Neutrophil (primary cell): ENCODE measurements at regions not wholly inside any gene's neighbourhood (a gene's known extent, or its start where the extent isn't known, plus 50 kb on each side); places are given as distances from the start of the nearest gene placed in this dataset.

Experiments used
- H3K27ac ChIP-seq: fragments of 200-600 bp; sonication (generic); 2 replicates; pipeline ENCODE4 v1.5.1; 2016; ENCODE audit warnings: mild to moderate bottlenecking, moderate library complexity
- H3K27me3 ChIP-seq: fragments of 200-600 bp; sonication (generic); 2 replicates; pipeline ENCODE4 v1.6.0; 2016; ENCODE audit warnings: mild to moderate bottlenecking
- H3K36me3 ChIP-seq: fragments of 200-600 bp; sonication (generic); 2 replicates; pipeline ENCODE4 v1.5.1; 2017
- H3K4me1 ChIP-seq, 2 experiments: fragments of 200-600 bp in 1 of 2; sonication (generic) in 1 of 2; 1 replicate in 1 of 2; 2 replicates in 1 of 2; pipeline versions ENCODE4 v1.5.1 to v1.6.1; 2013 to 2016; ENCODE audit warnings: low read depth in 1 of 2, low read length in 1 of 2, mild to moderate bottlenecking in 1 of 2, moderate library complexity in 1 of 2; ENCODE audit not compliant: control insufficient read depth in 1 of 2, insufficient read depth in 1 of 2
- H3K4me3 ChIP-seq, 2 experiments: fragments of 200-600 bp in 1 of 2; sonication (generic) in 1 of 2; 1 replicate in 1 of 2; 2 replicates in 1 of 2; pipeline ENCODE4 v1.5.1; 2013 to 2016; ENCODE audit warnings: low read depth in 1 of 2, low read length in 1 of 2, mild to moderate bottlenecking in 1 of 2, moderate library complexity in 1 of 2
- H3K9me3 ChIP-seq: fragments of 200-600 bp; sonication (generic); 2 replicates; pipeline ENCODE4 v1.5.1; 2016
- CTCF ChIP-seq: fragments of 200-600 bp; sonication (generic); IDR thresholded peaks from 2 replicates; pipeline ENCODE4 v1.5.1; 2016; ENCODE audit warnings: antibody characterized with exemption

GRCh38 chr6:167766986-167767714 lies 59.6 kb upstream of the AFDN start:
- Histone ChIP-seq H3K27me3 (no peaks in the 10 kb centered on the region), H3K9me3 (no peaks in the 10 kb centered on the region), H3K4me3 (no peak overlapping the region), H3K36me3 (no peaks in the 10 kb centered on the region), H3K27ac (no peak overlapping the region), H3K4me1 (no peaks in the 10 kb centered on the region)
- TF ChIP-seq CTCF: no peak

GRCh38 chr6:167767715-167768107 lies 59.0 kb upstream of the AFDN start:
- Histone ChIP-seq H3K9me3 (no peaks in the 10 kb centered on the region), H3K4me3 (no peak overlapping the region)
- no peak for TF ChIP-seq CTCF

GRCh38 chr6:167768471-167769215 lies 58.1 kb upstream of the AFDN start:
- Histone ChIP-seq H3K27me3 (peaks cover 4% of the 10 kb centered on the region), H3K36me3 (no peaks in the 10 kb centered on the region), H3K4me3 (no peak overlapping the region), H3K4me1 (no peaks in the 10 kb centered on the region), H3K27ac (no peak overlapping the region), H3K9me3 (no peaks in the 10 kb centered on the region)
- TF ChIP-seq CTCF: no peak

More at GRCh38 chr6:167767715-167768107, 59.0 kb upstream of the AFDN start:
- Histone ChIP-seq H3K27ac (no peak overlapping the region), H3K36me3 (no peaks in the 10 kb centered on the region), H3K4me1 (no peaks in the 10 kb centered on the region), H3K27me3 (no peaks in the 10 kb centered on the region)

GRCh38 chr6:167769408-167770190 lies 57.1 kb upstream of the AFDN start:
- H3K27ac ChIP-seq: no peak overlapping the region
- peaks cover 4% of the 10 kb centered on the region for H3K27me3 ChIP-seq
- H3K36me3 ChIP-seq: no peaks in the 10 kb centered on the region
- no peak for TF ChIP-seq CTCF
- no peaks in the 10 kb centered on the region for H3K4me1 ChIP-seq
- H3K9me3 ChIP-seq: no peaks in the 10 kb centered on the region
- no peak overlapping the region for H3K4me3 ChIP-seq

GRCh38 chr6:167770291-167770955 lies 56.3 kb upstream of the AFDN start:
- Histone ChIP-seq H3K27ac (no peak overlapping the region), H3K4me1 (no peaks in the 10 kb centered on the region), H3K9me3 (no peaks in the 10 kb centered on the region), H3K4me3 (no peak overlapping the region), H3K27me3 (peaks cover 4% of the 10 kb centered on the region), H3K36me3 (no peaks in the 10 kb centered on the region)
- TF ChIP-seq CTCF: no peak
